CD4-positive, CD25-positive, alpha-beta regulatory T cell (primary cell): ENCODE measurements at regions not wholly inside any gene's neighbourhood (a gene's known extent, or its start where the extent isn't known, plus 50 kb on each side); places are given as distances from the start of the nearest gene placed in this dataset.
"Not testable (repeated sequence)": the region's sequence is repeated elsewhere in the genome, so short reads cannot be mapped to it uniquely, and the experiment has no call there.

Source experiments
- ATAC-seq, 2 donors: fragments of 150-1000 bp; cut with Tn5 transposase; one replicate each; pipeline ENCODE4 v1.10.0; 2021; ENCODE audit warnings: low read depth in 2 of 2, moderate number of reproducible peaks in 2 of 2, moderate library complexity in 1 of 2
- DNase-seq, 3 donors: peaks; one replicate each; pipeline versions ENCODE4 v3.0.0 to v3.0.0-alpha.2; 2012 to 2022; ENCODE audit warnings: mixed read lengths in 1 of 3
- H3K27ac ChIP-seq: one replicate; pipeline ENCODE4 v1.7.0; 2013; ENCODE audit warnings: mild to moderate bottlenecking, low read length; ENCODE audit not compliant: insufficient read depth, poor library complexity, severe bottlenecking
- H3K27me3 ChIP-seq: one replicate; pipeline ENCODE4 v1.7.0; 2013; ENCODE audit warnings: low read length; ENCODE audit not compliant: control insufficient read depth, insufficient read depth
- H3K36me3 ChIP-seq: one replicate; pipeline ENCODE4 v1.7.0; 2013; ENCODE audit warnings: mild to moderate bottlenecking, low read length, moderate library complexity; ENCODE audit not compliant: control insufficient read depth, insufficient read depth
- H3K4me1 ChIP-seq: 2 replicates; pipeline ENCODE4 v1.7.0; 2013; ENCODE audit warnings: mild to moderate bottlenecking, low read length; ENCODE audit not compliant: insufficient read depth, control insufficient read depth, poor library complexity, severe bottlenecking
- H3K4me3 ChIP-seq: one replicate; pipeline ENCODE4 v1.7.0; 2013; ENCODE audit warnings: low read depth, mild to moderate bottlenecking, low read length, moderate library complexity
- H3K9me3 ChIP-seq, 2 experiments: 1 replicate in 1 of 2; 2 replicates in 1 of 2; pipeline ENCODE4 v1.7.0; 2013; ENCODE audit warnings: low read length in 2 of 2, mild to moderate bottlenecking in 1 of 2, moderate library complexity in 1 of 2; ENCODE audit not compliant: control insufficient read depth in 2 of 2
- H3K27ac Mint-ChIP-seq, 3 donors: one replicate each; pipeline ENCODE4 v1.8.0; 2020 to 2022; ENCODE audit warnings: mild to moderate bottlenecking in 3 of 3, mixed read lengths in 3 of 3, moderate library complexity in 2 of 3
- H3K27me3 Mint-ChIP-seq: one replicate; pipeline ENCODE4 v1.8.0; 2022; ENCODE audit warnings: mild to moderate bottlenecking, mixed read lengths
- H3K36me3 Mint-ChIP-seq: one replicate; pipeline ENCODE4 v1.8.0; 2020; ENCODE audit warnings: mixed read lengths
- H3K4me1 Mint-ChIP-seq, 4 donors: one replicate each; pipeline ENCODE4 v1.8.0; 2020 to 2022; ENCODE audit warnings: mixed read lengths in 4 of 4, mild to moderate bottlenecking in 1 of 4
- H3K4me3 Mint-ChIP-seq, 4 donors: one replicate each; pipeline ENCODE4 v1.8.0; 2020 to 2022; ENCODE audit warnings: mild to moderate bottlenecking in 4 of 4, mixed read lengths in 4 of 4, moderate library complexity in 3 of 4
- H3K9me3 Mint-ChIP-seq, 7 donors: one replicate each; pipeline ENCODE4 v1.8.0; 2020 to 2022; ENCODE audit warnings: mixed read lengths in 7 of 7, mild to moderate bottlenecking in 3 of 7, moderate library complexity in 2 of 7

DNA sequence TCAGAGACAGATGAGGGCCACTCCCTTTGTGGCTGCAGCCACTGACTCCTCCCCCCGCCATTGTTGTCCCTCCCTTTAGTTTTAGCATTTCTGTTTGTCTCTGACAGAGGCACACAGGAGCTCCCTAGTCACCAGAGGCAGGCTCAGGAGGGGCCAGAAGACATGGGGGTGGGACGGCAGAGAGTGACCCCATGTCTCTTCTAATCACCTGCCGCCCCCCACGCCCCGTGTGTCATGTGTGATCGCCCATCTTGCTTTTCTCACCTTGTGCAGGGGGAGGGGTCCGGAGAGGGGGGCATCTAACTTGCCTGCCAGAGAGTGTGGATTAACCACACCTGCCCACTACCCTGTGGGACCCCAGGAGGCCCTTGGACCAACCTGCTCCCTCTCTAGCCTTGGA is 246.7 kb upstream of the TP53TG3C start:
- not testable (repeated sequence) for H3K36me3 ChIP-seq, H3K27ac ChIP-seq, DNase-seq, H3K4me1 ChIP-seq, H3K4me1 Mint-ChIP-seq, ATAC-seq, H3K27me3 ChIP-seq, H3K9me3 ChIP-seq, H3K27me3 Mint-ChIP-seq, H3K9me3 Mint-ChIP-seq, H3K4me3 Mint-ChIP-seq, H3K4me3 ChIP-seq, H3K36me3 Mint-ChIP-seq, H3K27ac Mint-ChIP-seq

GRCh38 chr16:32946041-32946560 is 247.9 kb upstream of the TP53TG3C start:
- not testable (repeated sequence) for H3K4me3 ChIP-seq, H3K27me3 ChIP-seq, H3K27me3 Mint-ChIP-seq, H3K4me1 Mint-ChIP-seq, ATAC-seq, H3K36me3 ChIP-seq, H3K36me3 Mint-ChIP-seq, DNase-seq, H3K9me3 ChIP-seq, H3K4me3 Mint-ChIP-seq, H3K27ac ChIP-seq, H3K27ac Mint-ChIP-seq, H3K9me3 Mint-ChIP-seq, H3K4me1 ChIP-seq

GRCh38 chr16:32945311-32945710 is 248.7 kb upstream of the TP53TG3C start:
- H3K27me3 ChIP-seq, H3K9me3 ChIP-seq, H3K27ac ChIP-seq, ATAC-seq, H3K27ac Mint-ChIP-seq, H3K36me3 Mint-ChIP-seq, DNase-seq, H3K4me3 Mint-ChIP-seq, H3K36me3 ChIP-seq, H3K4me1 Mint-ChIP-seq, H3K4me3 ChIP-seq, H3K27me3 Mint-ChIP-seq, H3K4me1 ChIP-seq, H3K9me3 Mint-ChIP-seq: not testable (repeated sequence)

DNA sequence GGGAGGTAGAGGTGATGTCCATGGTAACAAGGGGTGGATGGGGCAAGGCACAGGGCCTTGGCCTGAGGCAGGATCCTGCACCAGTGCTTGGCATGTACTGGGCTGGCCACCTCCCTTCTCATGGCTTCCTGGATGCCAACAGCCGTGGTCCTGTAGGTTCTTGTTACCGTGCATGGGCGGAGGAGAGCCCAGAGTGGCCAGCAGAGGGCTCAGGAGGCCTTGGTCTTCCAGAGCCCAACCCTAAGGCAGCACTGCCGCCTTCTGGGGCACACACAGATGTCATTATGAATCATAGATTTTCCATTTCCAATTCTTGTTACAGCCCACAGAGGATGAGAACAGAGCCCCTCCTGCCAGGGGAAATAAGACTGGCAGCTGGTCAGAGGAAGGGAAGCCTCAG is 254.2 kb upstream of the TP53TG3C start:
- ATAC-seq, H3K4me3 ChIP-seq, H3K9me3 ChIP-seq, H3K4me1 ChIP-seq, H3K36me3 Mint-ChIP-seq, H3K27ac Mint-ChIP-seq, DNase-seq, H3K9me3 Mint-ChIP-seq, H3K4me1 Mint-ChIP-seq, H3K27ac ChIP-seq, H3K27me3 Mint-ChIP-seq, H3K27me3 ChIP-seq, H3K36me3 ChIP-seq, H3K4me3 Mint-ChIP-seq: not testable (repeated sequence)

DNA sequence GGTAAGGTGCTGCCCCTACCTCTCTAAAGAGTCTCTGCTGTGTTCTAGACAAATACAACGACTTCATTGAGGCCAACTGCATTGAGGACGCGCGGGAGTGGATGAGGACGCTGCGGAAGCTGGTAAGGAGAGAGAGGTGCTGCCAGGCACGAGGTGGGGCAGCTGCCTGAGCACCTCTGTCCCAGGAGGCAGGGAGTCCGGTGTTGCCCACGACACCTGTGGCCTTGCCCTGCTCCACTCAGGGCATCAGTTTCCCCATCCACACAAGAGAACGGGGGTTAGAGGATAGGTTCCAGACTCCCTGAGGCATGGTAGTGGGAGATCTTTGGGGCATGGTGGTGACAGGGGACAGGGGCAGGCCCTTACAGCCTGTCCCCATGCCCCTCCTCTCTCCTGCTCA is 256.1 kb upstream of the TP53TG3C start:
- not testable (repeated sequence) for H3K9me3 ChIP-seq, H3K27me3 ChIP-seq, DNase-seq, H3K4me3 Mint-ChIP-seq, H3K27me3 Mint-ChIP-seq, H3K4me3 ChIP-seq, H3K4me1 Mint-ChIP-seq, H3K9me3 Mint-ChIP-seq, ATAC-seq, H3K4me1 ChIP-seq, H3K27ac Mint-ChIP-seq, H3K36me3 Mint-ChIP-seq, H3K27ac ChIP-seq, H3K36me3 ChIP-seq

DNA sequence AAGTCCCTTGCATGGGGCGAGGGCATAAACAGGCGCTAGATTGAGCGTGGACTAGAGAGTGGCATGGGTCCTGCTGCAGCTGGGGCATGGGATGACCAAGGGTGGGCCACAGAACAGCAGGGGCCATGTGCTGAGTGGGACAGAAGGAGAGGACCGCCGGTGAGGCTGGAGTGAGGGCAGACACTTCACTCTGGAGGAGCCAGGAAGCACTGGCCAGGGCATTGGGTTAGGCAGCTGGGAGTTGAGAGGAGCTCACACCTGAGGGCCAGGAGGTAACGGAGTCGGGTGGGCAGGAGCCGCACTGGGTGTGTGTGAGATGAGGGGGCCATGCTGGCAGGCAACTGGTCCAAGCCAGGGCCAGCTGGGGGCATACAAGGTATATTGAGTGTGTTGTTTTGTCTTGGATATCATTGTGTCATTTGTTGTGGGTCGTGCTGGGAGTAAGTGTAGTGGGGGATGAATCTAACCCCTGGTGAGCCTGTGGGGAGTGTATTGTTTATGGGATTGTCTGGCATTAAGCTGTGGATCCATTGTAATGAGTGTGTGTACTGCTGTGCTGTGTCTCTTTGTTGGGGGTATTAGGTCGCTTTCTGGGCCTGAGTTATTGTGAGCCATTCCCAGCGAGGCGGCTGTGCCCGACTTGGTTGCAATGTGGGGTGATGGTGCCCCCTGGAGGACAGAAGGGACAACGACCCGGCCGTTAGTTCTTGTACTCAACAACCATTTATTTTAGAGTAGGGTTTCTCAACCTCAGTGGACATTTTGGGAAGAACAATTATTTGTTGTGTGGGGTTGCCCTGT is 256.5 kb upstream of the TP53TG3 start:
- not testable (repeated sequence) for H3K36me3 Mint-ChIP-seq, H3K27me3 Mint-ChIP-seq, H3K36me3 ChIP-seq

DNA sequence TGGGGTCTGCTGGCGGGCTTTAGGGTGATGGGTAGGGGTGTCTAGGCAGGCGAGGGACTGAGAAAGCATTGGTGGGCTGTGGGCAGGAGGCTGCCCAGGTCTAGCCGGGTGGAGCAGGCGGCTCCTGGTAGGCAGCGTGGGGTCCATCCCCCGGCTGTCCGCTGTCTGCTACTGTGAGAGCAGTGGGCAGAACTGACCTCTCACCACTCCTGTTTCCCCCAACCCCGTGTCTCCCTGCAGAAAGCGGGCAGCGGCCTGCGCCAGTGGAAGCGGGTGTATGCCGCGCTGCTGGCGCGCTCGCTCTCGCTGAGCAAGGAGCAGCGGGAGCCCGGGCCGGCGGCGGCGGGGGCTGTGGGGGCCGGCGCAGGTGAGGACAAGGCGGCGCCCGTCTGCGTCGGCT is 249.2 kb upstream of the TP53TG3 start:
- not testable (repeated sequence) for DNase-seq, H3K27me3 ChIP-seq, ATAC-seq, H3K4me1 ChIP-seq, H3K36me3 ChIP-seq, H3K36me3 Mint-ChIP-seq, H3K27me3 Mint-ChIP-seq, H3K27ac Mint-ChIP-seq, H3K4me1 Mint-ChIP-seq, H3K4me3 Mint-ChIP-seq, H3K9me3 Mint-ChIP-seq, H3K4me3 ChIP-seq, H3K27ac ChIP-seq, H3K9me3 ChIP-seq

More for the DNA sequence above, 256.5 kb upstream of the TP53TG3 start:
- H3K27ac Mint-ChIP-seq, H3K27ac ChIP-seq, DNase-seq, ATAC-seq, H3K27me3 ChIP-seq, H3K4me1 Mint-ChIP-seq, H3K4me1 ChIP-seq, H3K9me3 ChIP-seq, H3K4me3 ChIP-seq, H3K4me3 Mint-ChIP-seq, H3K9me3 Mint-ChIP-seq: not testable (repeated sequence)

- not testable (repeated sequence) for H3K27me3 Mint-ChIP-seq, H3K4me3 ChIP-seq, H3K9me3 Mint-ChIP-seq, H3K9me3 ChIP-seq, H3K27me3 ChIP-seq, H3K36me3 ChIP-seq, H3K36me3 Mint-ChIP-seq, ATAC-seq, DNase-seq, H3K4me1 Mint-ChIP-seq, H3K27ac Mint-ChIP-seq, H3K4me3 Mint-ChIP-seq, H3K4me1 ChIP-seq, H3K27ac ChIP-seq
These were observed 246.6 kb upstream of the TP53TG3 start for GRCh38 chr16:32922578-32922977.
